ENCODE measurements at regions not wholly inside any gene's neighbourhood (a gene's known extent, or its start where the extent isn't known, plus 50 kb on each side); places are given as distances from the start of the nearest gene placed in this dataset.

DNA sequence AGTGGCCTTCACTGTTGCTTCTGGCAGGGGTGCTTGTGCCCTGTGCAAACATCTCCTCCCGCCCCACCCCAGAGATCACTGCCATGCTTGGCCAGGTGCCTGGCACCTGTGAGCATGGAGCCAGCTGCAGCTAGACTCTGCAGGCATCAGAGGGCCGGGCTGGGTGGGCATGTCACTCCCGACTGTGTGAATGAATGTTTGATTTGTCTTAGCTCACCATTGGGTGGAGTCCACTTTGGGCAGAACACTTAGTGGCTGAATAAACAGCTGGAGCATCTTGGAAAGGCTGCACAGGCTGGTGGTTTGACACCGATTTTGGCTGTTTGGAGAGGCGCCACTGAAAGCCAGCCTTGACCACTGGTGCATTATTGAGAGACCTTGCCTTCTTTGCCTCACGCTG lies 267.3 kb downstream of the DLEU7 start:
- no peaks in the 10 kb centered on the region for H3K27me3 ChIP-seq (ENCODE audit: control insufficient read depth, insufficient read depth, low read length)
- no peaks in the 10 kb centered on the region for H3K9me3 ChIP-seq (ENCODE audit: control insufficient read depth, low read length)
- H3K36me3 ChIP-seq (ENCODE audit: control insufficient read depth, insufficient read depth, low read length): no peaks in the 10 kb centered on the region
- H3K4me3 ChIP-seq (ENCODE audit: low read length): no peak overlapping the region
- H3K9ac ChIP-seq (ENCODE audit: low read length): no peak overlapping the region
- peaks cover 15% of the 10 kb centered on the region for H3K4me1 ChIP-seq (ENCODE audit: control insufficient read depth, insufficient read depth, low read length)

DNA sequence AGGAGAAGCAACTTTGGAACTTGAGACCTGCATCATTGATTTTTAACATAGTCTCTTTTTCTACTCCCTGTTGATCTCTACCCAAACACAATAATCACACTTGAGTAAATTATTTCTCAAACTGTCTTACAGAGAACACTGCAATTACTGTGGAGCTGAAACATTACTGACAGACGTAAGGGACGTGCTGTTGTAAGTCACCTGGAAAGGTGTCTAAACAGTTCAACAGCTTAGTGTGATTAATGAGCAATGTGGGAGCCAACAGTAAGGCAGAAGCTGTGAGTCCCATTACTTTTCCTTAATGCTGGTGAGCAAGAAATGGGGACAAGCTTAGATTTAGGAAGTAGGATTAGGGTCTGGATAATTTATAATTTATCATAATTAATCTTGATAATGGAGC lies 265.7 kb downstream of the DLEU7 start:
- H3K27me3 ChIP-seq (ENCODE audit: control insufficient read depth, insufficient read depth, low read length): no peaks in the 10 kb centered on the region
- H3K4me3 ChIP-seq (ENCODE audit: low read length): no peak overlapping the region
- H3K9ac ChIP-seq (ENCODE audit: low read length): no peak overlapping the region
- no peaks in the 10 kb centered on the region for H3K9me3 ChIP-seq (ENCODE audit: control insufficient read depth, low read length)
- peaks cover 15% of the 10 kb centered on the region for H3K4me1 ChIP-seq (ENCODE audit: control insufficient read depth, insufficient read depth, low read length)
- no peaks in the 10 kb centered on the region for H3K36me3 ChIP-seq (ENCODE audit: control insufficient read depth, insufficient read depth, low read length)

DNA sequence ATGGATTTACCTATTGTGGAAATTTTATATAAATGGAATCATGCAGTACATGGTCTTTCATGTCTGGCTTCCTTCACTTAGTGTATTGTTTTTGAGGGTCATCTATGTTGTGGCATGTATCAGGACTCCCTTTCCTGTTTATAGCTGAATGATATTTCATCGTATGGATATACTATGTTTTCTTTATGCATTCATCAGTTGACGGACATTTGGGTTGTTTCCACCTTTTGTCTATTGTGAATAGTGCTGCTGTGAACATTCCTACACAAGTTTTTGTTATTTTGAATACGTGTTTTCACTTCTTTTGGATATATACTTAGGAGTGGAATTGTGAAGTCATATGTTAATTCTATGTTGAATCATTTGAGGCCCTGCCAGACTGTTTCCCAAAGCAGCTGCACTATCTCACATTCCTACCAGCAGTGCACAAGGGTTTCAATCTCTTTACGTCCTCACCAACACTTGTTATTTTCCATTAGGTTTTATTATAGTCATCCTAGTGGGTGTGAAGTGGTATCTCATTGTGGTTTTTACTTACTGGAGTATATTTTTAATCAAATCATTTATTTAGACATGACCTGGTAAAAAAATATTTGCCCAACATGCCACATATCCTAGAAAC lies 262.7 kb downstream of the DLEU7 start:
- Histone ChIP-seq H3K27me3 (ENCODE audit: control insufficient read depth, insufficient read depth, low read length) (peaks cover 7% of the 10 kb centered on the region), H3K4me3 (ENCODE audit: low read length) (no peak overlapping the region), H3K36me3 (ENCODE audit: control insufficient read depth, insufficient read depth, low read length) (no peaks in the 10 kb centered on the region), H3K4me1 (ENCODE audit: control insufficient read depth, insufficient read depth, low read length) (peaks cover 10% of the 10 kb centered on the region), H3K9ac (ENCODE audit: low read length) (no peak overlapping the region), H3K9me3 (ENCODE audit: control insufficient read depth, low read length) (no peaks in the 10 kb centered on the region)

DNA sequence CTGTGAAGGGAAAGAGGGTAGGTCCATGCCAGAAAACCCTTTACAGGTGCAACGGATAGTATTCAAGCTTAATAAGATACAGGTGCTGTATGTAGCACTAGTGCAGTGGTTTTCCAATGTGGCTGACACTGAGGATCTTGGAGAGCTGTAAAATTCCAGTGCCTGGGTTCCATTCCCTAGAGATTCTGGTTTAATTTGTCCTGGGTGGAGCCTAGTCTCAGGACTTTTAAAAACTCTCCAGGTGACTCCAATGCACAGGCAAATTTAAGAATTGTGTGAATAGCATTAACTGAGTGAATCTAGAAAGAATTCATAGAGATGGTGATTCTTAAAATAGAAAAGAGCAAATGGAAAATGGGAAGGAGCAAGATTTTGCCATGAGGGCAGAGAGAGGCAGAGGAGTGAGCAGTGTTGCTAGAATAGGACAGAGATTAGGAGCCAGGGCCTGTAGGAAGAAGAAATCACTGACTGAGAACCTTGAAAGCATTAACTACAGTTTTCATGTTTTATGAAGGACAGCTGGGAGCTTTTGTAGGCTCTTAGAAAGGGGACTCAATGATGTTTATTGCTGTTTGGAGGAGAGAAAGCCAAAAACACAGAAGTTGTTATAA lies 261.8 kb downstream of the DLEU7 start:
- no peak overlapping the region for H3K4me3 ChIP-seq (ENCODE audit: low read length)
- H3K9ac ChIP-seq (ENCODE audit: low read length): no peak overlapping the region
- no peaks in the 10 kb centered on the region for H3K36me3 ChIP-seq (ENCODE audit: control insufficient read depth, insufficient read depth, low read length)
- peaks cover 2% of the 10 kb centered on the region for H3K4me1 ChIP-seq (ENCODE audit: control insufficient read depth, insufficient read depth, low read length)
- H3K9me3 ChIP-seq (ENCODE audit: control insufficient read depth, low read length): no peaks in the 10 kb centered on the region
- H3K27me3 ChIP-seq (ENCODE audit: control insufficient read depth, insufficient read depth, low read length): peaks cover 7% of the 10 kb centered on the region

DNA sequence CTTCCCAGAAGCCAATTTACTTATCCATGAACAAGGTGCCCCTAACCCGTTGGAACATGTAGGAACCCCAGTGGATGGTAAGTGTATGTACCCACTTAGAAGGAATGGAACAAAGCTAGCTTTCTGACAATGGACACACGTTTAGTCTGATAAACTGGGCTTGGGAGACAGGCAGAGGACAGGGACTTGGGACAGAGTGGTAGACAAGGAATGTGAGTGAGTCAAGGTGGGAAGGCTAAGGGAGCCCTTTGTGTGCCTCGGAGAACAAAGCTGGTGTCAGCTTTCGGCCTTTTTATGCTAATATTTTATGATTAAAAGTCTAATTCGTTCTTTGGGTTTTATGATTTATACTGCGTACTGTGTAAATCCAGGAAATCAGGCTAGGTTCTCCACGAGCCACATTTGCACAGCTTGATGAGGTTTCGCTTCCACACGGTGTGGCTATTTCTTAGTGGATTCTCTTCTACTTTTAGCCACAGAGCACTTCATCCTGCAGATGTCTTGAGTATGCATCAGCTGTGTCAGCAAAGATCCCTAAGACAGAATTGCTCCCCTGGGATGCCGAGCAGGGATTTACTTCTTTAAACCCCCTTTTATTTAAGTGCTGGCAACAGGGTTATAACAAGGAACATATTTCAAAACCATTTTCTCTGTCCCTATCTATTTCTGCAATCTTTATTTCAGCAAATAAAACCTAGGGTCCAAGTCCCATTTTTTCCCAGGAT lies 258.5 kb downstream of the DLEU7 start:
- Histone ChIP-seq H3K27me3 (ENCODE audit: control insufficient read depth, insufficient read depth, low read length) (peaks cover 7% of the 10 kb centered on the region), H3K4me3 (ENCODE audit: low read length) (no peak overlapping the region), H3K9me3 (ENCODE audit: control insufficient read depth, low read length) (no peaks in the 10 kb centered on the region)

DNA sequence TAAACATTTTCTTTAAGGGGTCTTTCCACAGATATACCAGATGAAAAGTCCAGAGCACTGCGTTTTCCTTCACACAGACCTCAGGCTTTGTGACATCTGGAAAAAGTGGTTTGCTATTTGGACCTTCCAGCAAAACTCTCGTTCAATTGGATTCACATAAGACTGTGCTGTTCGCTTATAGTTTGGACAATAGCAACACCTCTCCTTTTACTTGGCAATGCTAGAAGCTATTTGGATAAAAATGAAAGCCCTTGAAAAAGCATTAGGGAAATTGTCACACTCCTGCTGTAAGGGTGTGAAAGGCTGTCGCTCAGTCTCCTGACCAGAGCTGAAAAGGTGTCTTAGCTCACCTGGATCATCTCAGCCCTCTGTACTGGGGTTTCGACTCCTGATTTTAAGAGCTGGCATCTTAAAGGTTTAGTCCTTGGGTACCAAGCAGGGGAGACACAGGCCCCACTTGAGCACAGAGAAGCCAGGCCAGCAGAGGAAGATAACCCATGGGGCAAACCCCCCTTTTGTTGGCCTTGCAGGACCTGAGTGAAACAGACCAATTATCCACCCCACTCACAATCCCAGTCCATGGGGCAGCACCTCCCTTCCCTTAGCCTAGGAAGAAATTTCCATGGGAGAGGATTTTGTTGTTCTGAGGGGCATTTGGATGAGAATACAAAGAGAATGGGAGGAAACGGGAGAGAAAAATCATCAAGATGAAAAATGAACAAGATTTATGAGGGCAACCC lies 257.6 kb downstream of the DLEU7 start:
- Histone ChIP-seq H3K4me1 (ENCODE audit: control insufficient read depth, insufficient read depth, low read length) (peaks cover 8% of the 10 kb centered on the region), H3K4me3 (ENCODE audit: low read length) (no peak overlapping the region), H3K9me3 (ENCODE audit: control insufficient read depth, low read length) (no peaks in the 10 kb centered on the region), H3K36me3 (ENCODE audit: control insufficient read depth, insufficient read depth, low read length) (no peaks in the 10 kb centered on the region), H3K27me3 (ENCODE audit: control insufficient read depth, insufficient read depth, low read length) (peaks cover 7% of the 10 kb centered on the region), H3K9ac (ENCODE audit: low read length) (no peak overlapping the region)

More for the DNA sequence above, 258.5 kb downstream of the DLEU7 start:
- Histone ChIP-seq H3K36me3 (ENCODE audit: control insufficient read depth, insufficient read depth, low read length) (no peaks in the 10 kb centered on the region), H3K4me1 (ENCODE audit: control insufficient read depth, insufficient read depth, low read length) (peaks cover 8% of the 10 kb centered on the region), H3K9ac (ENCODE audit: low read length) (no peak overlapping the region)

DNA sequence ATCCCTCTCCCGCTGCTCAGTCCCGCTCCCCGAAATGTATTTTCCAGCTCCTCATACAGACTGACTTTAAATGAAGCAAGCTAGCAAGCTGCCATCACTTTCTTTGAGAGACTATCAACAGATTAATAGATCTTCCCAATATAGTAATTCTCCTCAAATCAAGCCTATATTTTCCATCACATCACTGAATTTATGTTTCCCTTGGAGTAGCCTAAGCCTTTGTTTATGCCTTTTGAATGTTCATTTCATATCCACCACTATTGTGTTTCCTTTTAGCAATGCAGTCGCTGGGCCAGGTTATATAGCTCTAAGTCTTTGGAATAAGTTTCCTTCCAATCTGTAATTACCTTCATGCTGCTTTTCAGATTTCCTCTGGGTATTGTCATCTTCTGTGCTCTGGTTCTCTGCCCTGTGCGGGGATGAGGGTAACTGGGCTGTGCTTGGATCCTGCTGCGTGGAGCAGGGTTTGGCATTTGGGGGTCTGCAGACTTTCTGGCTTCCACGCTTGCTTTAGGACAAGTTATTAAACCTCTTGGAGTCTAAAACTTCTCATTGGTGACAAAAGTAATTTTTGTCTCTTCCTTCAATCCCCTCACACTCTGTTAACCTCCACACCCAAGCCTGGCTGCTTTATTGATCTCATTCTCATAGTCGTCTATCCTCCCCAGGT lies 256.9 kb downstream of the DLEU7 start:
- peaks cover 7% of the 10 kb centered on the region for H3K27me3 ChIP-seq (ENCODE audit: control insufficient read depth, insufficient read depth, low read length)
- no peak overlapping the region for H3K9ac ChIP-seq (ENCODE audit: low read length)
- H3K36me3 ChIP-seq (ENCODE audit: control insufficient read depth, insufficient read depth, low read length): no peaks in the 10 kb centered on the region
- H3K4me3 ChIP-seq (ENCODE audit: low read length): no peak overlapping the region
- H3K4me1 ChIP-seq (ENCODE audit: control insufficient read depth, insufficient read depth, low read length): peaks cover 8% of the 10 kb centered on the region
- H3K9me3 ChIP-seq (ENCODE audit: control insufficient read depth, low read length): no peaks in the 10 kb centered on the region

DNA sequence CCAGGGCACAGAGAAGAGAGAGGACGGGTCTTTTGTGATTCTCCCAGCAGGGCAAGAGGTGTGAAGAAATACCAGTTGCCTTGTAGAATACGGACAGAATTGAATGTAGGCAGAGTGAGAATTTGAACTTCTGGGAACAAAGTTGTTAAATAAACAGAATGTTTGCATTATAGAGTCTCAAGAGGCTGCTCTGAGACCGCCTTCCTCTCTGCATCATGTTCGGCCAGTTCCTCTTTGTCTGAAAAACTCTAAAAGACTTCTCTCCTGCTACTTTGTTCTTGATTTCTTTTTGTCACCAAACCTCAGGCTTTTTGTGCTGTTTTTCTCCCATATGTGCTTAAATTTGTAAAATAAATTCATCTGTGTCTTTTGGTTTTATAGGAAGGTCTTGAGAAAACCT lies 256.4 kb downstream of the DLEU7 start:
- Histone ChIP-seq H3K27me3 (ENCODE audit: control insufficient read depth, insufficient read depth, low read length) (peaks cover 7% of the 10 kb centered on the region), H3K4me3 (ENCODE audit: low read length) (no peak overlapping the region), H3K9me3 (ENCODE audit: control insufficient read depth, low read length) (no peaks in the 10 kb centered on the region), H3K4me1 (ENCODE audit: control insufficient read depth, insufficient read depth, low read length) (peaks cover 8% of the 10 kb centered on the region), H3K36me3 (ENCODE audit: control insufficient read depth, insufficient read depth, low read length) (no peaks in the 10 kb centered on the region), H3K9ac (ENCODE audit: low read length) (no peak overlapping the region)

DNA sequence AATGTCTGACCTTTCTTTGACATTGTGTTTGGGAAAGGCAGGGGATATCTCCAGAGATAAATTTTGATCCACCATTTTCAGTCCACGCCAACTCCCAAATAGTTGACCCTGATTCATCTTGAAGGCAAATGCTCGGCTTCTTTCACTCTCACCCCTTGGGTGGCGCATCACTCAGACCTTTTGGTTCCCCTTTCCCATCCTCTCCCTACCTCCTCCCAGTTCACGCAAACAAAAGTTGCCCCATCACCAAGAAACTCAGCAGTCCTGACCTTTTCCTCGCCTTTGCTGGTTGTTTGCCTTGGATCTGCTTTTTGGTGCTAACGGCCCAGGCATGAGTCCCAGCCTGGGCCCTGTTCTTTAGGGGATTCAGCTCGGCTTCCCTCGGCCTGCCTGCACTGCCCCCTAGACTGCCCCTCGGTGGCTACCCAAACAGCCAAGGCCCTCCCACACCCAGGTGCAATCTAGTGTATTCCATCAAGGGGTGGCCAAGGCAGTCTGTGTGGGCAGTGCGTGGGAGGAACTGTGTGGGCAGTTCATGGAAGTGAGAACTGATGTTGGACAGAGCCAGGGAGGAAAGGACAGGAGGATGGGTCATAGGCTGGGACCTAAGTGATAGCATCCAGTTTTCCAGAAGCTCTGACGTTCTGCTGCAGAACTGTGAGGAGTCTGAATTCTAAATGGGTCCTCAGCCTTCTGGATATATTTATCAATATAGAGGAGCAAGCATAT lies 255.7 kb downstream of the DLEU7 start:
- no peak overlapping the region for H3K9ac ChIP-seq (ENCODE audit: low read length)
- peaks cover 8% of the 10 kb centered on the region for H3K4me1 ChIP-seq (ENCODE audit: control insufficient read depth, insufficient read depth, low read length)
- H3K36me3 ChIP-seq (ENCODE audit: control insufficient read depth, insufficient read depth, low read length): no peaks in the 10 kb centered on the region
- H3K9me3 ChIP-seq (ENCODE audit: control insufficient read depth, low read length): no peaks in the 10 kb centered on the region
- peaks cover 7% of the 10 kb centered on the region for H3K27me3 ChIP-seq (ENCODE audit: control insufficient read depth, insufficient read depth, low read length)
- H3K4me3 ChIP-seq (ENCODE audit: low read length): no peak overlapping the region

DNA sequence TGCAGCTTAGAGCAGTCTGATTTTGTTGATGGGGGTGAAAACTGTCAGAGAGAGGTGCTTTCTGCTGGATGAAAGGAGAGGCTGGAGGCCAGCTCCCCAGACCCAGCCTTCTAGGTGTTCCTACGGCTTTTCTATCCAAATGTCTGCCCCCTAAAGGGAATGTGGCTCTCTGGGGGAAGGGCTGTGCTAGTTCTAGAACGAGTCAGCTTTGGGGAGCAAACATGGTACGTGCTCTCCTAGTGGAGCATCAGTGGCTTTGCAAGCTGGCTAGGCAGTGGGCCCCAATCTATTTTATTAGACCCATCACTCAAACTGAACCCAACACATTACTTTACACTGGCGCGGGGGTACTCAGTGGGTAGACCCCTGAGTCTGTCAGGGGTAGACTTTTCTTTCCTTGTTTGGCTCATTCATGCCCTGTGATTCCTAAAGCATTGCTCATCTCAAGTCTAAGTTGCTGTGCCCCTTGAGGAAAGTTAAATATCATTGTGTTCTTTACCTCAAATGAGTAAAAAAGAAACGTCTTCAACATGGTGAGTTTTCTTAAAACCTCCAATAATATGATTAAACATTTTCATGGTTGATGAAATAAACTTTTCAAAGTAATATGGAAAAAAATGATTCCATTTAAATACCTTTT lies 254.9 kb downstream of the DLEU7 start:
- H3K27me3 ChIP-seq (ENCODE audit: control insufficient read depth, insufficient read depth, low read length): peaks cover 7% of the 10 kb centered on the region
- H3K4me3 ChIP-seq (ENCODE audit: low read length): no peak overlapping the region
- no peaks in the 10 kb centered on the region for H3K36me3 ChIP-seq (ENCODE audit: control insufficient read depth, insufficient read depth, low read length)
- H3K9ac ChIP-seq (ENCODE audit: low read length): no peak overlapping the region
- H3K4me1 ChIP-seq (ENCODE audit: control insufficient read depth, insufficient read depth, low read length): peaks cover 8% of the 10 kb centered on the region
- no peaks in the 10 kb centered on the region for H3K9me3 ChIP-seq (ENCODE audit: control insufficient read depth, low read length)

DNA sequence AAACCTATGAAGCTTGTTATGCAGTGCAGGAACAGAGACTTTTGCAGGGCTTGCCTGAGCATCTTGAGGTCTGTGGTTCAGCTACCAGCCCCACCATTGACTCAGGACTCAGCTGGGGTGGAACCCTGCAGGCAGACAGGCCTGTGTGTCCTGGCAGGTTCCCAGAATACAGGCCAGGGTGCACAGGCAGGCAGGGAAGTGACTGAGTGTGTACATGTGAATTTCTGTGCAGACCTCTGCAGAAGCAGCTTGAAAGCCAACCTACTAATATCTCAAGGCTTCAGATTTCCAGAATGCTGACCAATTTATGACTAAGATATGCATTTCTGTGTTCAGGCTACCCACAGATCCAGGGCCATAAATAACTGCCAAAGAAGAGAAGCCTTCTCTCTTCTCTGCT lies 254.4 kb downstream of the DLEU7 start:
- H3K9ac ChIP-seq (ENCODE audit: low read length): no peak overlapping the region
- no peaks in the 10 kb centered on the region for H3K36me3 ChIP-seq (ENCODE audit: control insufficient read depth, insufficient read depth, low read length)
- H3K27me3 ChIP-seq (ENCODE audit: control insufficient read depth, insufficient read depth, low read length): peaks cover 7% of the 10 kb centered on the region
- H3K9me3 ChIP-seq (ENCODE audit: control insufficient read depth, low read length): no peaks in the 10 kb centered on the region
- H3K4me1 ChIP-seq (ENCODE audit: control insufficient read depth, insufficient read depth, low read length): peaks cover 8% of the 10 kb centered on the region
- no peak overlapping the region for H3K4me3 ChIP-seq (ENCODE audit: low read length)
